Activated T-helper 1 cell treated with anti-CD3 and anti-CD28 coated beads, Interleukin-12 subunit alpha, Interleukin-12 subunit beta, Interleukin-2, Interleukin-4 antibody, amounts not matched to agents 30 ng/mL and 10 ng/mL and 1 ng/mL, durations not matched to agents 14 hours and 24 hours and 36 hours (primary cell): ENCODE measurements at regions not wholly inside any gene's neighbourhood (a gene's known extent, or its start where the extent isn't known, plus 50 kb on each side); places are given as distances from the start of the nearest gene placed in this dataset.

ENCODE experiments used
- DNase-seq: peaks from one replicate; pipeline ENCODE4 v3.0.0; 2021; ENCODE audit warnings: low spot score
- H3K27ac Mint-ChIP-seq: one replicate; pipeline ENCODE4 v1.8.0; 2021; ENCODE audit warnings: mild to moderate bottlenecking, mixed read lengths
- H3K27me3 Mint-ChIP-seq: one replicate; pipeline ENCODE4 v1.8.0; 2022; ENCODE audit warnings: mild to moderate bottlenecking, moderate library complexity, mixed read lengths; ENCODE audit not compliant: insufficient read depth
- H3K36me3 Mint-ChIP-seq: one replicate; pipeline ENCODE4 v1.8.0; 2021; ENCODE audit warnings: low read depth, mixed read lengths
- H3K4me1 Mint-ChIP-seq: one replicate; pipeline ENCODE4 v1.8.0; 2021; ENCODE audit warnings: low read depth, mixed read lengths
- H3K4me3 Mint-ChIP-seq: one replicate; pipeline ENCODE4 v1.8.0; 2021; ENCODE audit warnings: mild to moderate bottlenecking, moderate library complexity, mixed read lengths
- H3K9me3 Mint-ChIP-seq: one replicate; pipeline ENCODE4 v1.8.0; 2021; ENCODE audit warnings: mixed read lengths
- intact Hi-C: fragments of 100-400 bp; cut with micrococcal nuclease; formaldehyde crosslinking; loops from one replicate; pipeline ENCODE4 v1.15.1; 2024

- Mint-ChIP-seq H3K27me3 (peaks cover 2% of the 10 kb centered on the region), H3K4me3 (no peak overlapping the region)
Measured at GRCh38 chr7:7054252-7054830, 128.0 kb upstream of the C1GALT1 start.

GRCh38 chr7:7060828-7061599, 121.3 kb upstream of the C1GALT1 start:
- intact Hi-C loops: no loop called here
- H3K9me3 Mint-ChIP-seq: peaks cover 5% of the 10 kb centered on the region
- no peak for DNase-seq
- no peaks in the 10 kb centered on the region for H3K4me1 Mint-ChIP-seq
- no peak overlapping the region for H3K27ac Mint-ChIP-seq
- H3K36me3 Mint-ChIP-seq: no peaks in the 10 kb centered on the region
- H3K27me3 Mint-ChIP-seq: no peaks in the 10 kb centered on the region
- no peak overlapping the region for H3K4me3 Mint-ChIP-seq

More at GRCh38 chr7:7054252-7054830, 128.0 kb upstream of the C1GALT1 start:
- Mint-ChIP-seq H3K36me3 (no peaks in the 10 kb centered on the region), H3K4me1 (no peaks in the 10 kb centered on the region), H3K27ac (no peak overlapping the region), H3K9me3 (no peaks in the 10 kb centered on the region)
- intact Hi-C loops: no loop called here
- no peak for DNase-seq

- Mint-ChIP-seq H3K4me3 (no peak overlapping the region), H3K9me3 (no peaks in the 10 kb centered on the region), H3K27me3 (peaks cover 5% of the 10 kb centered on the region), H3K36me3 (no peaks in the 10 kb centered on the region), H3K4me1 (no peaks in the 10 kb centered on the region), H3K27ac (no peak overlapping the region)
- DNase-seq: no peak
- intact Hi-C loops: no loop called here
Measured at GRCh38 chr7:7077945-7078344, 104.4 kb upstream of the C1GALT1 start.

GRCh38 chr7:7080802-7081201, 101.5 kb upstream of the C1GALT1 start:
- Mint-ChIP-seq H3K9me3 (no peaks in the 10 kb centered on the region), H3K27me3 (peaks cover 5% of the 10 kb centered on the region), H3K36me3 (no peaks in the 10 kb centered on the region), H3K4me1 (no peaks in the 10 kb centered on the region), H3K27ac (no peak overlapping the region), H3K4me3 (no peak overlapping the region)
- DNase-seq: no peak
- intact Hi-C loops: no loop called here

GRCh38 chr7:7090460-7090859, 91.9 kb upstream of the C1GALT1 start:
- DNase-seq: no peak
- Mint-ChIP-seq H3K27ac (no peak overlapping the region), H3K36me3 (no peaks in the 10 kb centered on the region), H3K27me3 (peaks cover 5% of the 10 kb centered on the region), H3K9me3 (peaks cover 16% of the 10 kb centered on the region), H3K4me1 (no peaks in the 10 kb centered on the region), H3K4me3 (no peak overlapping the region)
- intact Hi-C loops: no loop called here

GRCh38 chr7:7098280-7098818, 84.0 kb upstream of the C1GALT1 start:
- Mint-ChIP-seq H3K27me3 (peaks cover 3% of the 10 kb centered on the region), H3K27ac (no peak overlapping the region), H3K36me3 (no peaks in the 10 kb centered on the region), H3K4me3 (no peak overlapping the region), H3K9me3 (no peaks in the 10 kb centered on the region), H3K4me1 (no peaks in the 10 kb centered on the region)
- no peak for DNase-seq
- intact Hi-C loops: no loop called here

GRCh38 chr7:7099584-7100014, 82.7 kb upstream of the C1GALT1 start:
- Mint-ChIP-seq H3K27ac (no peak overlapping the region), H3K36me3 (no peaks in the 10 kb centered on the region), H3K27me3 (peaks cover 2% of the 10 kb centered on the region), H3K9me3 (no peaks in the 10 kb centered on the region), H3K4me1 (no peaks in the 10 kb centered on the region), H3K4me3 (no peak overlapping the region)
- no peak for DNase-seq
- intact Hi-C loops: loop anchor here (5.0 to 10.0 kb wide), 2 partner anchors 325 to 663 kb away; no protein-coding TSS in a partner anchor

GRCh38 chr7:7100432-7100849, 81.9 kb upstream of the C1GALT1 start:
- Mint-ChIP-seq H3K27ac (no peak overlapping the region), H3K4me3 (no peak overlapping the region), H3K27me3 (peaks cover 2% of the 10 kb centered on the region), H3K9me3 (no peaks in the 10 kb centered on the region), H3K36me3 (no peaks in the 10 kb centered on the region), H3K4me1 (peaks cover 8% of the 10 kb centered on the region)
- DNase-seq: no peak
- intact Hi-C loops: loop anchor here (5.0 to 10.0 kb wide), 2 partner anchors 324 to 662 kb away; no protein-coding TSS in a partner anchor

- intact Hi-C loops: loop anchor here (1.0 to 10.0 kb wide), 6 partner anchors 79 to 1193 kb away; partner anchors contain the start of gene C1GALT1
- no peaks in the 10 kb centered on the region for H3K27me3 Mint-ChIP-seq
Measured at GRCh38 chr7:7102906-7103305, 79.4 kb upstream of the C1GALT1 start.

GRCh38 chr7:7103343-7104313, 78.7 kb upstream of the C1GALT1 start:
- Mint-ChIP-seq H3K9me3 (no peaks in the 10 kb centered on the region), H3K27ac (no peak overlapping the region), H3K4me3 (no peak overlapping the region), H3K27me3 (no peaks in the 10 kb centered on the region), H3K36me3 (no peaks in the 10 kb centered on the region), H3K4me1 (peaks cover 16% of the 10 kb centered on the region)
- DNase-seq: no peak
- intact Hi-C loops: loop anchor here (1.0 to 10.0 kb wide), 6 partner anchors 79 to 1193 kb away; partner anchors contain the start of gene C1GALT1

More at GRCh38 chr7:7102906-7103305, 79.4 kb upstream of the C1GALT1 start:
- H3K4me3 Mint-ChIP-seq: no peak overlapping the region
- no peak overlapping the region for H3K27ac Mint-ChIP-seq
- no peaks in the 10 kb centered on the region for H3K9me3 Mint-ChIP-seq
- no peaks in the 10 kb centered on the region for H3K36me3 Mint-ChIP-seq
- peaks cover 16% of the 10 kb centered on the region for H3K4me1 Mint-ChIP-seq
- no peak for DNase-seq

GRCh38 chr7:7104314-7104698, 78.0 kb upstream of the C1GALT1 start:
- Mint-ChIP-seq H3K4me1 (peaks cover 16% of the 10 kb centered on the region), H3K27ac (no peak overlapping the region), H3K9me3 (peaks cover 6% of the 10 kb centered on the region), H3K27me3 (no peaks in the 10 kb centered on the region), H3K4me3 (no peak overlapping the region), H3K36me3 (no peaks in the 10 kb centered on the region)
- intact Hi-C loops: loop anchor here (5.0 to 10.0 kb wide), 2 partner anchors 320 to 658 kb away; no protein-coding TSS in a partner anchor
- DNase-seq: no peak

GRCh38 chr7:7104971-7105370, 77.4 kb upstream of the C1GALT1 start:
- peaks cover 12% of the 10 kb centered on the region for H3K9me3 Mint-ChIP-seq
- no peak overlapping the region for H3K27ac Mint-ChIP-seq
- H3K4me1 Mint-ChIP-seq: peaks cover 16% of the 10 kb centered on the region
- intact Hi-C loops: loop anchor here (5.0 to 10.0 kb wide), 2 partner anchors 320 to 657 kb away; no protein-coding TSS in a partner anchor
- no peak overlapping the region for H3K4me3 Mint-ChIP-seq
- H3K36me3 Mint-ChIP-seq: no peaks in the 10 kb centered on the region
- no peak for DNase-seq
- no peaks in the 10 kb centered on the region for H3K27me3 Mint-ChIP-seq
